AG10803 (cell line): ENCODE measurements at regions not wholly inside any gene's neighbourhood (a gene's known extent, or its start where the extent isn't known, plus 50 kb on each side); places are given as distances from the start of the nearest gene placed in this dataset.

ENCODE experiments used
- DNase-seq: peaks from one replicate; pipeline ENCODE4 v3.0.0; 2010; ENCODE audit warnings: low read depth
- H3K4me3 ChIP-seq: 2 replicates; pipeline ENCODE4 v1.5.1; 2011; ENCODE audit warnings: mild to moderate bottlenecking, low read length, control low read depth
- TF ChIP-seq, protein P1 (sequence below): conservative IDR thresholded peaks from 2 replicates; pipeline ENCODE4 v1.5.1; 2011; ENCODE audit warnings: mild to moderate bottlenecking, low read length, control low read depth, inconsistent platforms

- TF ChIP-seq, protein P1, sequence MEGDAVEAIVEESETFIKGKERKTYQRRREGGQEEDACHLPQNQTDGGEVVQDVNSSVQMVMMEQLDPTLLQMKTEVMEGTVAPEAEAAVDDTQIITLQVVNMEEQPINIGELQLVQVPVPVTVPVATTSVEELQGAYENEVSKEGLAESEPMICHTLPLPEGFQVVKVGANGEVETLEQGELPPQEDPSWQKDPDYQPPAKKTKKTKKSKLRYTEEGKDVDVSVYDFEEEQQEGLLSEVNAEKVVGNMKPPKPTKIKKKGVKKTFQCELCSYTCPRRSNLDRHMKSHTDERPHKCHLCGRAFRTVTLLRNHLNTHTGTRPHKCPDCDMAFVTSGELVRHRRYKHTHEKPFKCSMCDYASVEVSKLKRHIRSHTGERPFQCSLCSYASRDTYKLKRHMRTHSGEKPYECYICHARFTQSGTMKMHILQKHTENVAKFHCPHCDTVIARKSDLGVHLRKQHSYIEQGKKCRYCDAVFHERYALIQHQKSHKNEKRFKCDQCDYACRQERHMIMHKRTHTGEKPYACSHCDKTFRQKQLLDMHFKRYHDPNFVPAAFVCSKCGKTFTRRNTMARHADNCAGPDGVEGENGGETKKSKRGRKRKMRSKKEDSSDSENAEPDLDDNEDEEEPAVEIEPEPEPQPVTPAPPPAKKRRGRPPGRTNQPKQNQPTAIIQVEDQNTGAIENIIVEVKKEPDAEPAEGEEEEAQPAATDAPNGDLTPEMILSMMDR, result no peak
- DNase-seq, result no peak
- no peak overlapping the region for H3K4me3 ChIP-seq
Observed at GRCh38 chr6:29884261-29884660, 56.6 kb downstream of the HLA-G start.

- H3K4me3 ChIP-seq, result no peak overlapping the region
- no peak for DNase-seq
- TF ChIP-seq, protein P1, result no peak
Observed at GRCh38 chr6:29886701-29887100, 55.6 kb upstream of the HLA-A start.

DNA sequence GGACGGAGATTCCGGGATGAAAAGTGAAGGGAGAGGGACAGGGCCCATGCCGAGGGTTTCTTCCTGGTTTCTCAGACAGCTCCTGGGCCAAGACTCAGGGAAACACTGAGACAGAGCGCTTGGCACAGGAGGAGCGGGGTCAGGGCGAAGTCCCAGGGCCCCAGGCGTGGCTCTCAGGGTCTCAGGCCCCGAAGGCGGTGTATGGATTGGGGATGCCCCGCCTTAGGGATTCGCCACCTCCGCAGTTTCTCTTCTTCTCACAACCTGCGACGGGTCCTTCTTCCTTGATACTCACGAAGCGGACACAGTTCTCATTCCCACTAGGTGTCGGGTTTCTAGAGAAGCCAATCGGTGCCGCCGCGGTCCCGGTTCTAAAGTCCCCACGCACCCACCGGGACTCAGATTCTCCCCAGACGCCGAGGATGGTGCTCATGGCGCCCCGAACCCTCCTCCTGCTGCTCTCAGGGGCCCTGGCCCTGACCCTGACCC is 55.0 kb upstream of the HLA-A start:
- TF ChIP-seq, protein P1, result no peak
- peak; percentile 17 for DNase-seq

DNA sequence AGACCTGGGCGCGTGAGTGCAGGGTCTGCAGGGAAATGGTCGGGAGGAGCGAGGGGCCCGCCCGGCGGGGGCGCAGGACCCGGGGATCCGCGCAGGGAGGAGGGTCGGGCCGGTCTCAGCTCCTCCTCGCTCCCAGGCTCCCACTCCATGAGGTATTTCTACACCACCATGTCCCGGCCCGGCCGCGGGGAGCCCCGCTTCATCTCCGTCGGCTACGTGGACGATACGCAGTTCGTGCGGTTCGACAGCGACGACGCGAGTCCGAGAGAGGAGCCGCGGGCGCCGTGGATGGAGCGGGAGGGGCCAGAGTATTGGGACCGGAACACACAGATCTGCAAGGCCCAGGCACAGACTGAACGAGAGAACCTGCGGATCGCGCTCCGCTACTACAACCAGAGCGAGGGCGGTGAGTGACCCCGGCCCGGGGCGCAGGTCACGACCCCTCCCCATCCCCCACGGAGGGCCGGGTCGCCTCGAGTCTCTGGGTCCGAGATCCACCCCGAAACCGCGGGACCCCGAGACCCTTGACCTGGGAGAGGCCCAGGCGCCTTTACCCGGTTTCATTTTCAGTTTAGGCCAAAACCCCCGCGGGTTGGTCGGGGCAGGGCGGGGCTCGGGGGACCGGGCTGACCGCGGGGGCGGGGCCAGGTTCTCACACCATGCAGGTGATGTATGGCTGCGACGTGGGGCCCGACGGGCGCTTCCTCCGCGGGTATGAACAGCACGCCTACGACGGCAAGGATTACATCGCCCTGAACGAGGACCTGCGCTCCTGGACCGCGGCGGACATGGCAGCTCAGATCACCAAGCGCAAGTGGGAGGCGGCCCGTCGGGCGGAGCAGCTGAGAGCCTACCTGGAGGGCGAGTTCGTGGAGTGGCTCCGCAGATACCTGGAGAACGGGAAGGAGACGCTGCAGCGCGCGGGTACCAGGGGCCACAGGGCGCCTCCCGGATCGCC is 54.2 kb upstream of the HLA-A start:
- peak; percentile 26 for DNase-seq
- peak overlapping the region; percentile 64 for H3K4me3 ChIP-seq
- TF ChIP-seq, protein P1, result no peak

More for the DNA sequence above, 55.0 kb upstream of the HLA-A start:
- H3K4me3 ChIP-seq, result peak overlapping the region; percentile 64
